Right renal cortex interstitium (tissue), 3 donors: ENCODE measurements at regions not wholly inside any gene's neighbourhood (a gene's known extent, or its start where the extent isn't known, plus 50 kb on each side); places are given as distances from the start of the nearest gene placed in this dataset.

Experiments
- DNase-seq, 3 donors: peaks; one replicate each; pipeline ENCODE4 v3.0.0-alpha.2; 2013; ENCODE audit warnings: low read depth in 3 of 3, low spot score in 2 of 3

DNA sequence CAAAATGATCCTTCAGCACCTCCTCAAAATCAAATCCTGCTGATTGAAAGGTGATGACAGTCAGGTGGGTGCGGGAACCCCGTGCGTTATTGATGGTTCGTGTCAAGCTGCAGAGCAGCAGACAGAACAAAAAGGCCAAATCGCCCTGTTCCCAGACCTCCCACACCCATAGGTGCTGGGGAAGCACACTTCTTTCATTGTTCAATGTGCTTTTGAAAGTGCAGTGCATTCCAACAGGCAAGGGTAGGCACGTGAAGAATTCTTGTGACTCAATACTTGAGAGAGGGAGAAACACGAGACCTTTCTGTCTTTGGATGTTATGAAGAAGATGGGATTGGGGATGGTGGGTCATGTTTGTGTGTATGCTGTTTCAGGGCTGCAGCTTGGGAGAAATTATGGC is 514.0 kb downstream of the MCTP2 start:
- DNase-seq = no peak

DNA sequence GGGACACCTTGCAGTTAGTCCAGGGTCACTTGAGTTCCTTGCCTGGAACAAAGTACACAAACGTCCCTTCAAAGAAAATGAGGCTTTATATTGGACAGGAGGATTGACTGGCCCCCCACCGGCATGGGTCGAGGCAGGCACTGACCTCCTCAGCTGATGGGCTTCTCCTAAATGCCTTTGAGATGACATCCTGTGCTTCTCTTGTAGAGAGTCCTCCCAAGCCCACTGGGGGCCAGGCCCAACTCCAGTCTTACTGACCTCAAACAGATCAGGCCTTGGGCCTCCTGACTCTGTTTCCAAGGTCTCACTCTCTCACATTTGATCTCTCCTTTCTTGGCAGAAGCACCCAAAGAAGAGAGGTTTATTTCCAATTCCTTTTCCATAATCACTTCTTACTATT is 516.1 kb downstream of the MCTP2 start:
- no peak for DNase-seq

- DNase-seq = peak in 1 of 3 donors; percentile 27
These were observed 518.7 kb downstream of the MCTP2 start for GRCh38 chr15:94749811-94750617.

GRCh38 chr15:94760348-94760747 is 529.0 kb downstream of the MCTP2 start:
- DNase-seq = no peak

- no peak for DNase-seq
These were observed 530.2 kb downstream of the MCTP2 start for GRCh38 chr15:94761574-94761973.

DNA sequence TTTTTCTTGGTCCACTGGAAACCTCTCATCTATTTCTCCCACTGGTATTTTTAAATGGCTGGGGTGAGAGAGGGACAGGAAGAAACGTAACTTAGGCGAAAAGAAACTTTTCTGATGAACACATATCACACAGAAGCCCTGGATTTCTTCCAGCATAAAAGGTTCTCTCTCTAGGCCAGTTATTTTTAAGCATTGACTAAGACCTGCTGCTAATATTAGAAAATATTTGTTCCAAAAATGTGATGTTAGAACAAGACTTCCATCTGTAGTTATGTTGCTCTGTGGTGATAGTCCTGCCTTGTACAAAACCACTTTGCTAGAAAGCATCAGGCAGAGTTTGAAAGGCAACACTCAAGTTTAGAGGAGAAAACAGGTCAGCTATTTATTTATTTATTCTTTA is 537.7 kb downstream of the MCTP2 start:
- no peak for DNase-seq

- DNase-seq = no peak
These were observed 538.8 kb downstream of the MCTP2 start for GRCh38 chr15:94770199-94770598.

DNA sequence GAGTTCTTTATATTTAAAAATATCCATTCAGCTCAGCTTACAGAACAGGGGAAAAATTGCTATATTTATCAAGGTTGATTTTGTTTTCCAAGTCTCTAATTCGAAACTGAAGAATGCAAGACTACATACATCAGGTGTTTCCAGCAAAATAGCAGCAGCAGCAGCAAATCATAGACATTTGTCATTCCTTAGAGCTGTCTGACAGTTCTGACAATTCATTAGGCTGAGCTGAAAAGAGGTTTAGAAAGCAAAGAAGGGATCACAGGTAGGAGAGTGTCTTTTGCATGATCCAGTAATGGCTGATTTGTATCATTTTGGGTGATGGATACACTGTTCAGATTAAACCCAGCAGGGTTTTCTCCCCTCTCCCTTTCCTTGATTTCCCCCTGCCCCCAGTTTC is 545.7 kb downstream of the MCTP2 start:
- no peak for DNase-seq

GRCh38 chr15:94778840-94779239 is 547.5 kb downstream of the MCTP2 start:
- no peak for DNase-seq

DNA sequence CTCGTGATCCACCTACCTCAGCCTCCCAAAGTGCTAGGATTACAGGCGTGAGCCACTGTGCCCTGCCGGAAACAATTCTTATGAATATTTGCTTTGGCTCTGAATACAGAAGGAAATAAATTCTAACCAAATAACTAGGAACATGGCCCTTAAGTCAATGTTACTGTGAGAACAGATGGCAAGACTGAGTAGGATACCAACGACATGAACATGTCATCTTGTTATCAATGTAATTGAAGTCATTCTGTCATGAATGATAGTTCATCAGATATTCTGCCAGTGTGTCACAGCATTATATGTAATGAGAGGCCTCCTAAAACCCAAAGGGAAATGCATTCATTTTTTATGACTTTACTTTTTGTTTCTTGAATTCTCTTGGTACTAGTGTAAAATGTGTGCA is 548.8 kb downstream of the MCTP2 start:
- DNase-seq = no peak

DNA sequence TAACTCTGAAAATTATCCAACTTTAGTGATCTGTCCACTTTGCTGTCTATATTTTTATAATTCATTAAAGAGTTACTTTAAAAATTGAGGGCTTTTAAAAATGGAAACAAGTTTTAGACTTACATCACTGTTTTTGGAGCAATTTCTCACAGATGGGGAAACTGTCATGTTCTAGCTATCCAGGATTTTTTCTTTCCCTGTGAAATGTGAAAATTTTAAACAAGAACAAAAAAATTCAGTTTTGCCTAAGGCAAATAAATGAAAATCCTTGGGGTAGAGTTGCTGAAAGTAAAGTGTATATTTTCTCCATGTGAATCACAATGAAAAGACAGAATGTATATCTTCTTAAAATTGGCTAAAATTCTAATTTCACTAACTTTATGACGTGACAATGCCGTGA is 553.7 kb downstream of the MCTP2 start:
- no peak for DNase-seq

GRCh38 chr15:94791008-94791407 is 559.6 kb downstream of the MCTP2 start:
- DNase-seq = no peak

GRCh38 chr15:94791510-94791909 is 560.1 kb downstream of the MCTP2 start:
- no peak for DNase-seq

DNA sequence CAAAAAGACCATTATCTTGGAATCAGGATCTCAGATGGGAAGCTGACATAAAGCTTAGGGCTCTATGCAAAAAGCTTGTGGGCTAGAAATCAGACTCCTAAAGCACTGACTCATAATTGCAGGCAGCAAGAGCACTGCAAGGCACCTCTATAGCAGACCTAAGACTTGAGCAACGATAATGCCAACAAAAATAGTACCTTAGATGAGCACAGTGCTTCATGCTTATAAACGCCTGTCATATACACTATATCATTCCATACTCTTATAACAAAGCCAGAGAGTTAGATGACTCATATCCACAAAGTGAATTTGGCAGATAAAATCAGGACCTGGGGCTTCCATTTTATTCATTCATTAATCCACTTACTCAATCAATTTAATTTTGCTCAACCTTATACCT is 560.8 kb downstream of the MCTP2 start:
- no peak for DNase-seq

GRCh38 chr15:94793207-94793606 is 561.8 kb downstream of the MCTP2 start:
- DNase-seq = no peak

GRCh38 chr15:94793641-94794040 is 562.3 kb downstream of the MCTP2 start:
- no peak for DNase-seq

DNA sequence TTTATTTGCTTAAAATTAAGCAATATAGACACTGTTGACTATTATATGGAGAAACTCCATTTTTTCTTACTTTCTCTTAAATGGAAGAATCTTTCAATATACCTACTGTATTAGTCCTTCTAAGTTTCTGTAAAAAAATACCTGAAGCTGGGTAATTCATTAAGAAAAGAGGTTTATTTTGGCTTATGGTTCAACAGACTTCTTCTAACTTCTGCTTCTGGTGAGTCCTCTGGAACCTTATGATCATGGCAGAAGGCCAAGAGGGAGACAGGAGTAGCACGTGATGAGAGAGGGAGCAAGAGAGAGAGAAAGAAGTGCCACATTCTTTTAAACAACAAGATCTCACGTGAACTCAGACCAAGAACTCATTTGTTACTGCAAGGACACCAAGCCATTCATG is 573.3 kb downstream of the MCTP2 start:
- DNase-seq = no peak

- DNase-seq = no peak
These were observed 583.9 kb downstream of the MCTP2 start for GRCh38 chr15:94815110-94815731.

DNA sequence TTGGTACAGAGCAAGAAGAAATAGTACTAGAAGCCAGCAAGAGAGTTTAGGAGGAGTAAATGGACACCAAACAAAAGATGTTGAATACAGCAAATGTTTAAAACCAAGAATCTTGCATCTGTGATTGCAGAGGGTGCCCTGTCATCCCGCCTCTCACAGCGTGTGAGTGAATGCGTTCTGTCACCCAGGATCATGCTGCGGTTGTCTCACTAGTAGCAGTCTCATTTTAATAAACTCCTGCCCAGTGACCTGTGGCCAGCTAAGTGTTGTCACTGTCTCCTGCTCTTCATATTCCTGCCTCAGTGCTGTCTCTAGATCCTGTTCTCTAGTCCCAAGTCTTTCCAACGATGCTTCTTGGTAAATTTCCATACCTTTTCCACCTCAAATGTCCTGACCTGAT is 584.6 kb downstream of the MCTP2 start:
- no peak for DNase-seq

- no peak for DNase-seq
These were observed 598.8 kb downstream of the MCTP2 start for GRCh38 chr15:94829887-94830884.

GRCh38 chr15:94834000-94834399 is 602.6 kb downstream of the MCTP2 start:
- DNase-seq = no peak
